Large intestine (tissue), 3 donors: ENCODE measurements at regions not wholly inside any gene's neighbourhood (a gene's known extent, or its start where the extent isn't known, plus 50 kb on each side); places are given as distances from the start of the nearest gene placed in this dataset.

Experiments
- DNase-seq, 2 donors: peaks; one replicate each; pipeline versions ENCODE4 v3.0.0 to v3.0.0-alpha.2; 2013
- H3K27ac ChIP-seq: one replicate; pipeline ENCODE4 v1.5.1; 2013; ENCODE audit warnings: low read length
- H3K27me3 ChIP-seq: 2 replicates; pipeline ENCODE4 v1.6.1; 2013; ENCODE audit warnings: low read length; ENCODE audit not compliant: control insufficient read depth, insufficient read depth
- H3K36me3 ChIP-seq: 2 replicates; pipeline ENCODE4 v1.6.1; 2013; ENCODE audit warnings: low read length; ENCODE audit not compliant: control insufficient read depth, insufficient read depth
- H3K4me1 ChIP-seq: one replicate; pipeline ENCODE4 v1.6.1; 2013; ENCODE audit warnings: low read length; ENCODE audit not compliant: control insufficient read depth, insufficient read depth
- H3K4me3 ChIP-seq: one replicate; pipeline ENCODE4 v1.5.1; 2013; ENCODE audit warnings: low read length
- H3K9me3 ChIP-seq: one replicate; pipeline ENCODE4 v1.6.1; 2013; ENCODE audit warnings: mild to moderate bottlenecking, low read depth, low read length, moderate library complexity; ENCODE audit not compliant: control insufficient read depth
- WGBS: methylation state at CpG from one replicate; pipeline ENCODE4 v1.1.5; 2013; ENCODE audit warnings: low lambda C conversion rate; ENCODE audit not compliant: insufficient coverage; 5-methylcytosine and 5-hydroxymethylcytosine counted together

- Histone ChIP-seq H3K4me1 (no peaks in the 10 kb centered on the region), H3K27me3 (no peaks in the 10 kb centered on the region), H3K9me3 (no peaks in the 10 kb centered on the region), H3K4me3 (no peak overlapping the region), H3K36me3 (no peaks in the 10 kb centered on the region), H3K27ac (no peak overlapping the region)
- DNase-seq = no peak
- no CpG with 5 or more reads among the region's 11 CpGs for WGBS
These were observed 226.2 kb downstream of the MC4R start for GRCh38 chr18:60146220-60146960.

- WGBS = no CpG with 5 or more reads among the region's 2 CpGs
- Histone ChIP-seq H3K27ac (no peak overlapping the region), H3K36me3 (no peaks in the 10 kb centered on the region), H3K9me3 (no peaks in the 10 kb centered on the region), H3K27me3 (no peaks in the 10 kb centered on the region), H3K4me3 (no peak overlapping the region), H3K4me1 (no peaks in the 10 kb centered on the region)
- DNase-seq = no peak
These were observed 226.8 kb downstream of the MC4R start for GRCh38 chr18:60145776-60146175.

GRCh38 chr18:60134806-60135205 lies 235.0 kb downstream of the PMAIP1 start:
- Histone ChIP-seq H3K27ac (no peak overlapping the region), H3K27me3 (no peaks in the 10 kb centered on the region), H3K9me3 (peaks cover 2% of the 10 kb centered on the region), H3K4me1 (peaks cover 5% of the 10 kb centered on the region), H3K36me3 (no peaks in the 10 kb centered on the region), H3K4me3 (no peak overlapping the region)
- DNase-seq = no peak
- WGBS = 100% methylated on average over 1 of the region's 1 CpG

GRCh38 chr18:60130284-60130683 lies 230.5 kb downstream of the PMAIP1 start:
- no peak overlapping the region for H3K4me3 ChIP-seq
- H3K9me3 ChIP-seq = no peaks in the 10 kb centered on the region
- peak in 1 of 2 donors; percentile 13 for DNase-seq
- no peaks in the 10 kb centered on the region for H3K4me1 ChIP-seq
- no peaks in the 10 kb centered on the region for H3K36me3 ChIP-seq
- H3K27me3 ChIP-seq = no peaks in the 10 kb centered on the region
- H3K27ac ChIP-seq = no peak overlapping the region

GRCh38 chr18:60123031-60123430 lies 223.2 kb downstream of the PMAIP1 start:
- no peak overlapping the region for H3K4me3 ChIP-seq
- no peaks in the 10 kb centered on the region for H3K9me3 ChIP-seq
- H3K27ac ChIP-seq = no peak overlapping the region
- no CpG with 5 or more reads among the region's 1 CpG for WGBS
- peaks cover 14% of the 10 kb centered on the region for H3K4me1 ChIP-seq
- no peak for DNase-seq
- H3K27me3 ChIP-seq = no peaks in the 10 kb centered on the region
- no peaks in the 10 kb centered on the region for H3K36me3 ChIP-seq

- H3K4me3 ChIP-seq = no peak overlapping the region
- H3K27ac ChIP-seq = no peak overlapping the region
- peaks cover 20% of the 10 kb centered on the region for H3K4me1 ChIP-seq
- DNase-seq = no peak
- H3K9me3 ChIP-seq = no peaks in the 10 kb centered on the region
- H3K36me3 ChIP-seq = no peaks in the 10 kb centered on the region
- no peaks in the 10 kb centered on the region for H3K27me3 ChIP-seq
These were observed 222.5 kb downstream of the PMAIP1 start for GRCh38 chr18:60122339-60122738.

GRCh38 chr18:60120231-60120750 lies 220.5 kb downstream of the PMAIP1 start:
- WGBS = 5% methylated on average over 3 of the region's 5 CpGs

GRCh38 chr18:60117321-60117720 lies 217.5 kb downstream of the PMAIP1 start:
- Histone ChIP-seq H3K4me3 (peak overlapping the region; percentile 19), H3K9me3 (no peaks in the 10 kb centered on the region), H3K27me3 (no peaks in the 10 kb centered on the region), H3K27ac (peak overlapping the region; percentile 39), H3K36me3 (no peaks in the 10 kb centered on the region), H3K4me1 (peaks cover 25% of the 10 kb centered on the region)
- 21% methylated on average over 3 of the region's 6 CpGs for WGBS
- DNase-seq = no peak

More at GRCh38 chr18:60120231-60120750, 220.5 kb downstream of the PMAIP1 start:
- Histone ChIP-seq H3K27ac (peak overlapping the region; percentile 61), H3K4me1 (peaks cover 25% of the 10 kb centered on the region), H3K9me3 (no peaks in the 10 kb centered on the region), H3K4me3 (no peak overlapping the region), H3K36me3 (no peaks in the 10 kb centered on the region), H3K27me3 (no peaks in the 10 kb centered on the region)
- DNase-seq = peak; percentile 81 to 93

GRCh38 chr18:60113396-60113795 lies 213.6 kb downstream of the PMAIP1 start:
- no peak overlapping the region for H3K27ac ChIP-seq
- DNase-seq = no peak
- H3K27me3 ChIP-seq = no peaks in the 10 kb centered on the region
- no peak overlapping the region for H3K4me3 ChIP-seq
- no peaks in the 10 kb centered on the region for H3K36me3 ChIP-seq
- H3K9me3 ChIP-seq = no peaks in the 10 kb centered on the region
- peaks cover 12% of the 10 kb centered on the region for H3K4me1 ChIP-seq

- Histone ChIP-seq H3K27ac (no peak overlapping the region), H3K36me3 (no peaks in the 10 kb centered on the region), H3K27me3 (no peaks in the 10 kb centered on the region), H3K4me1 (peaks cover 5% of the 10 kb centered on the region), H3K4me3 (no peak overlapping the region), H3K9me3 (no peaks in the 10 kb centered on the region)
- no peak for DNase-seq
- WGBS = no CpG with 5 or more reads among the region's 5 CpGs
These were observed 212.6 kb downstream of the PMAIP1 start for GRCh38 chr18:60112369-60112768.

GRCh38 chr18:60111525-60111924 lies 211.7 kb downstream of the PMAIP1 start:
- no peaks in the 10 kb centered on the region for H3K27me3 ChIP-seq
- no peaks in the 10 kb centered on the region for H3K36me3 ChIP-seq
- no peaks in the 10 kb centered on the region for H3K4me1 ChIP-seq
- no peaks in the 10 kb centered on the region for H3K9me3 ChIP-seq
- no peak overlapping the region for H3K27ac ChIP-seq
- no peak overlapping the region for H3K4me3 ChIP-seq
- WGBS = 92% methylated on average over 2 of the region's 2 CpGs
- no peak for DNase-seq
